GM18517 (cell line): ENCODE measurements at regions not wholly inside any gene's neighbourhood (a gene's known extent, or its start where the extent isn't known, plus 50 kb on each side); places are given as distances from the start of the nearest gene placed in this dataset.
"Not testable (repeated sequence)": the region's sequence is repeated elsewhere in the genome, so short reads cannot be mapped to it uniquely, and the experiment has no call there.

ENCODE experiments used
- ATAC-seq: cut with Tn5 transposase; IDR thresholded peaks from one replicate; pipeline ENCODE4 v1.9.1; 2021; ENCODE audit warnings: mild to moderate bottlenecking, moderate library complexity; ENCODE audit not compliant: unreplicated experiment

DNA sequence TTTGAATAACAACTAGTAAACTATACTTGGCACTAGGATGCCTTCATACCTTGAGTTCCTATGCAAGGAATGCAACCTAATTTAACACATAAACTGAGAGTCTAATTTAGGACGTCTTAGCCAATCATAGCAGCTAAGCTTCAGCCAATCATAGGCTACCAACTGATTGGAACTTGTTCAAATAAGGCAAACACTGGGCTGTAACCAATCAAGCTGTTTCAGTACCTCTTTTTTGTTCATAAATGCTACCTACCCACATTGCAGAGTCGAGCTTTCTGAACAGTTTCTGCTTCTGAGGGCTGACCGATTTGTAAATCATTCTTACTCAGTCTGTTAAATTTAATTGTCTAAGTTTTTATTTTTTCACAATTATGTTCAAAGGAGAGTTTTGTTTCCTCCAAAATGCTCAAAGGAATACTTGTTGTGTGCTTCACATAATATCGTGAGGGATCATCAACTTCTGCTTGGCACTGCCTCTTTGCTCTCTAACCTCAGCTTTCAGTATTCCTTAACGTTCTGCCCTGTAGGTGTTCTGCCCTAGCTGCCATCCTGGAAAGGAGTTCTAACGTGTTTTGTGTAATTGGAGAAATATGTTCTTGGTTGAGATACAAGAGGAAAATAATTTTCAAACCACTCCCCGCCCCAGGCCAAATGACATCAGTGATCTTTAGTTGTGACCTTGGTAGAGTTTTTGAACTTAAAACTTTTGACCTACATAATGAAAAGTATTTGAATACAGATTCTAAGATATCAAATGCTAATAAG is 380.4 kb upstream of the MIS18BP1 start:
- no peak for ATAC-seq

DNA sequence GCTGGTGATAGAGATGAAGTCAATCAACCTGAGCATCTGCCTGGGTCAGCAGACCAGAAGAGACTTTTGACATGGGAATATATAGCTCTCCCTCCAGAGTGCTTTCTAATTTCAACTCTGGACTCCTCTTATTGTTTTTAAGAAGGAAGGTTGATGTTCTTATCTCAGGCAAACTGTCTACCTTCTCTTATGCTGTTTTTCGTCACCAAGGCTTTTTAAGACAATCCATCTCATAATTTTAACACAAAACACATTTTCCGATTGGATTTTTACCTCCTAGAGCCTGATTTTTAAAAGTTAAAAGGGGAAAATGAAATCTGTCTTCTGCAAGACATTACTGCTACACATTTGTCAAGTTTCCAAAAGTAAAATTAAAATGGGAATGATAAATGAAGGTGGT is 368.7 kb upstream of the MIS18BP1 start:
- ATAC-seq = no peak

DNA sequence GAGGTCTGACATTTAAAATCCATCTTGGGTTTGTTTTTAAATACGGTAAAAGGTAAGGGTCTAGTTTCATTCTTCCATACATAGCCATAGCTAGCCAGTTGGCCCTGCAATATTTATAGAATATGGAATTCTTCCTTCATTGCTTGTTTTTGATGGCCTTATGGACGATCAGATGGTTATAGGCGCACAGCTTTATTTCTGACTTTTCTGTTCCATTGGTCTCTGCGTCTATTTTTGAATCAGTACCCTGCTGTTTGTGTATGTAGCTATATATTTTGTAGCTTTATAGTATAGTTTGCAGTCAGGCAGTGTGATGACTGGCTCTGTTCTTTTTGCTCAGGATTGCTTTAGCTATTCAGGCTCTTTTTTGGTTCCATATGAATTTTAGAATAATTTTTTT is 366.8 kb upstream of the MIS18BP1 start:
- ATAC-seq = no peak

DNA sequence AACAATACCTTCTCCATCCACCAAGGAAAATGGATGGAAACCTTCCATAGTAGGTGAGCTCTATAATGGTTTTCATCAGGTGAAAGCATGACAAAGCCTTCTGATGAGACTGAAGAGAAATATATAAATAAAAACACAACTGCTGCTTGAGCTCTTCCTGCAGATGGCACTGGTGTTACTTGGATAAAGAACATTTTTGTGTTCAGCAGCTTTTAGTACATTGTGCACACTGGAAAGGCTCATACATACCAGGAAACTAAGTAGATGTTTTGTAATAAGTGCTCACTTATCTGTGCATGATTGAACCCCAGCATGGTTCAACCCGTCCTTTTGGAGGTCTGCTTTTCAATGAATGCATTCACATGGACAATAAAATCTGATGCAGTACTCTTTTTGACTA is 357.3 kb upstream of the MIS18BP1 start:
- ATAC-seq = no peak

DNA sequence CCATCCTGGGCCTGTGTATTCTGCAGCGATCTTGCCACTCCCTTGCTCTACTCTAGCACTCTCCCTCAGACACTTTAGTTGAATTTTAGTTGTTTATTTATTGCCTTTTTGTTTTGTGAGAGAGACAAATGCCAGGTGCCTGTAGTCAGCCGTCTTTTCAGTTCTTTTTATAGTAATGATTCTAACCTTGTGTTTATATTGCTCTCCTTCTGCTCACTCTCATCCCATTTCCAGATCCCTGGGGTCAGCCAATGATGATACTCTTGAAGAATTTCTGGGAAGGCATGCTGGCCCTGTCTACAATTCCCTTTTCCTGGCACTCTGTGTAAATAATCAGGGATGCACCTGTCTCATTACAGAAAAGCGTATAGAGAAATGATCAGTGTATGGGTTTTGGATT is 334.1 kb upstream of the MIS18BP1 start:
- no peak for ATAC-seq

DNA sequence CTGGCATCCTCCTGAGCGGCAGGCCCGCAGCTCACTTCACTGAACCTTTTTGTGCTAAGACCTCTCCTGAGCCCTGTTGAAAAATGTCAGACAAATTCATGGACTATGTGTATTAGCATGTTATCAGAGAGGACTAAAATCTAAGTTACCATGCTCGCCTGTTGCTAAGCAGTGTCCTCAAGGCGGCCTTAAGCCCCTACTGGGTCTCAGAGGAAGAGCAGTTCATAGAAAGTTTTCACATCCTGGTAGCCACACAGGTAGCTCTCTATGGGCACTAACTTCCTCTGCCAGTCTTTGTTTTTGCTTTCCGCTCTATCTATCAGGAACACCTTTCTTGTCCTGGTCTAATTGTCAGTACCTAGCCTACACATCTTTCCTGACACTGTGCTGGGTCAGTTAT is 306.6 kb upstream of the MIS18BP1 start:
- no peak for ATAC-seq

GRCh38 chr14:45558183-45558582 is 305.2 kb upstream of the MIS18BP1 start:
- ATAC-seq = no peak

DNA sequence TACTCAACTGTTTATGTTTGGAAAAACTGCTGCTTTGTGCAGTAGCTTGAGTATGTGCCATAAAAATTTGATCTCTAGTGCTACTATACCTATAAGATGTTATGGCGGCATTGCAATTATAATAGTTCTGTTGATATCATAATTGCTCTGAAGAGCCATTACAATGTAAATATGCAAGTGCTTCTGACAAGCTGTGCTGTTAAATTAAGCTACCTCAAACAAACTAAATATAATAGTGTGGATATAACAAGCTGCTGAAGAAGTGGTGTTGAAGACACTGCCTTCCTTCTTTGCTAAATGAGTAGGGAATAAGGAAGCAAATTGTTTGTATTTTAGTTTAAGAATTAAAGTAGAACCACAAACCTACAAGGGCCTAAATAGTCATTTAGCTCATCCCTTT is 301.0 kb upstream of the MIS18BP1 start:
- no peak for ATAC-seq

DNA sequence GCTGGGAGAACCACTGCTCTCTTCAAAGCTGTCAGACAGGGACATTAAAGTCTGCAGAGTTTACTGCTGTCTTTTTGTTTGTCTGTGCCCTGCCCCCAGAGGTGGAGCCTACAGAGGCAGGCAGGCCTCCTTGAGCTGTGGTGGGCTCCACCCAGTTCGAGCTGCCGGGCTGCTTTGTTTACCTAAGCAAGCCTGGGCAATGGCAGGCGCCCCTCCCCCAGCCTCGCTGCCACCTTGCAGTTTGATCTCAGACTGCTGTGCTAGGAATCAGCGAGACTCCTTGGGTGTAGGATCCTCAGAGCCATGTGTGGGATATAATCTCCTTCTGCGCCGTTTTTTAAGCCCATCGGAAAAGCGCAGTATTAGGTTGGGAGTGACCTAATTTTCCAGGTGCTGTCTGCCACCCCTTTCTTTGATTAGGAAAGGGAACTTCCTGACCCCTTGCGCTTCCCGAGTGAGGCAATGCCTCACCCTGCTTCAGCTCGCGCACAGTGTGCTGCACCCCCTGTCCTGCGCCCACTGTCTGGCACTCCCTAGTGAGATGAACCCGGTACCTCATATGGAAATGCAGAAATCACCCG is 298.3 kb upstream of the MIS18BP1 start:
- not testable (repeated sequence) for ATAC-seq

- no peak for ATAC-seq
Measured at GRCh38 chr14:45531022-45531421, 278.0 kb upstream of the MIS18BP1 start.

DNA sequence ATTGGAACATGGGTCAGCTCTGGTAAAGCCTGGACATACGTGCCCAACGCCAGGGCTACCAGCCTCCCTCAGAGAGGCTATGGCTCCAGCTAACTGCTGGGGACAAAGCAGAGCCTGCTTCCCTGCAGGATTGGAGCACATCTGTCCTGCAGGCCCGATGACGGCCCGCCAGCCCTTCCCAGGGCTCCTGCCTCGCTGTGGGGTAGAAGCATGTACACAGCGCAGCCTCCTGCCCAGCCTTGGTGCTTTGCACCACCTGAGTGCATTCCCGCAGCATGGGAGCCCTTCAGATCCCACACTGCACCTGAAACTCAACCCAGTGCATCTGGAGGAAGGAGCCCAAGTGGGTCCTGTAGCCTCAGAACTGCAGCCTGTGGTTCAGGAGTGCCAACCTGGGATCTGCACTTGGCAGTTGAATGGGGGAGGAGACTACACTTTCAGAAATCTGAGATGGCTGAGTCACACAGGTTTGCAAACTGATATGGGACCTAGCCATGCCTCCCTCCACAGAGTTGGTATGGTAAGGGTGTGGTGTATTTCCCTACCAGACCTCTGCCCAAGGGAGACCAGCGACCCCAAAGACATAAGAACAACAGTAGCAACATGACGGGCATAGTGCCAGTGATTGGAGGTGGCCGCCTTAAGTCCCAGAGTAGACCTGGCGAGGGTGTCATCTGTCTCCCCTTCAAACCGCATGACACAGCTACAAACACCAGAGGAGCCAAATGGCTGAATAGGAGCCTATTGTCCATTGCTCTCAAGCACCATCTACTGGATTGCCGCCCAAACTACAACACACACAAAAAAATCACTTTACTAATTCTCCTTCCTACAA is 273.9 kb upstream of the MIS18BP1 start:
- no peak for ATAC-seq

GRCh38 chr14:45519766-45520165 is 266.8 kb upstream of the MIS18BP1 start:
- no peak for ATAC-seq

DNA sequence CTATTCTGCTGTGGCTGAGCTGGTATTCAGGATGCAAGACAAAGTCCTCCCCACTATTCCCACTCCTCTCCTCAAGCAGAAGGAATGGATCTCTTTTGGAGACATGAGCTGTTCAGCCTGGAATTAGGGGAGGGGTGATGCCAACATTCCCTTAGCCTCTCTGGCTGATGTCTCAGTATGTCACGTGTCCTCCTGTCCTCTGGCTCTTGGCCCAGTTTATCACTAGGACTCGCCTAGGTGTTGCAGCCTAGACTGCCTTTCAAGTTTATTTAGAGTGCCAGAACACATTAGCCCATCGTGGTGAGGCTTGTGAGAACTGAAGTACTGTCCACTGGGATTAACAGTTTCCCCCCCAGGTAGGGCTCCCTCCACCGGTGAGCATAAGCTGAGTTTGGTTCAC is 239.9 kb upstream of the MIS18BP1 start:
- ATAC-seq = no peak

DNA sequence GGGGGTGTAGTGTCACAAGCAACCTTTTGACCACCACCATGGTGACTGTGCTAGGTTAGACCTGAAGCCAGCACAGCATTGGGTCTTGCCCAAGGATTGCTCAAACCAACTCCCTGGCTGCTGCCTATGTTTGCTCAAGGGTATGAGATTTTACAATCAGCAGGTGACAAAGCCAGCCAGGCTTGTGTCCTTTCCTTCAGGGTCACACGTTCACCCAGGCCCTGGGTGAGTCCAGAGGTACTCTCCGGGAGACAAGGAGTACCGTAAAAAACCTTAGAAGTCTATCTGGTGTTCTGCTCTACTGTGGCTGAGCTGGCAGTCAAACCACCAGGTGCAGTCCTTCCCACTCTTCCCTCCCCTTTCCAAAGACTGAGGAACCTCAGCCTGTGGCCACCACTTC is 238.9 kb upstream of the MIS18BP1 start:
- no peak for ATAC-seq

DNA sequence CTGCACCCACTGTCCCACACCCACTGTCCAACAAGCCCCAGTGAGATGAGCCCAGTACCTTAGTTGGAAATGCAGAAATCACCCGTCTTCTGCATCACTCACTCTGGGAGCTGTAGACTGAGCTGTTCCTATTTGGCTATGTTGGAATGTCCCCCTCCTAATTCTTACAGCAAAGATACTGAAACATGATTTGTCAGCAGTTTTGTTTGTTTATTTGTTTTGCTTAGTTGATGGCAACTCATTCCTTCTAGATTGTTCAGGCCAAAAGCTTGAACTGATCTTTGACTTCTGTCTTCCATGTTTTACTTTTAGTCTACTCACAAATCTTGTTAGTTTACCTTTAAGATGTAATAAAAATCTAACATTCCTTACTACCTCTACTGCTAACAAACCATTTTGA is 233.6 kb upstream of the MIS18BP1 start:
- ATAC-seq = no peak

DNA sequence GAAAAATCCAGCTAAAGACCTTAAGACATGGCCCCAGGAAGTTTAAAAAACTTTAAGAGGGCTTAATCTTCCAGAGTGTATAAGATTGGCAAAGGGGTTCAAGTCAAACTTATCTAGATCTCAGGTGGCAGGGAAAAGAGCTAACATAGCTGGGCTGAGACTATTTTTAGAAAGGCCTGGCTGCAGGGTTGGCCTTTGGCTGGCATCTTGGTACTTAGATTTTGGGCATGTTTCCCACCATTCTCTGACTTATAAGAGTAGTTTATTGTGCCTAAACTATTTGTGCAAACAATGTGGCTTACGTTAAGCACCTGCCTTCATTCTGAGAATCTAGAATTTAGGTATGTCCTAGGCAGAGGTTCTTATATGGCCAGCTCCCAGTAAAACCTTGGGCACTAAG is 214.0 kb upstream of the MIS18BP1 start:
- ATAC-seq = no peak

- no peak for ATAC-seq
Measured at GRCh38 chr14:45434221-45434620, 181.2 kb upstream of the MIS18BP1 start.

- peak; percentile 71 for ATAC-seq
Measured at GRCh38 chr14:45426685-45427282, 173.8 kb upstream of the MIS18BP1 start.

DNA sequence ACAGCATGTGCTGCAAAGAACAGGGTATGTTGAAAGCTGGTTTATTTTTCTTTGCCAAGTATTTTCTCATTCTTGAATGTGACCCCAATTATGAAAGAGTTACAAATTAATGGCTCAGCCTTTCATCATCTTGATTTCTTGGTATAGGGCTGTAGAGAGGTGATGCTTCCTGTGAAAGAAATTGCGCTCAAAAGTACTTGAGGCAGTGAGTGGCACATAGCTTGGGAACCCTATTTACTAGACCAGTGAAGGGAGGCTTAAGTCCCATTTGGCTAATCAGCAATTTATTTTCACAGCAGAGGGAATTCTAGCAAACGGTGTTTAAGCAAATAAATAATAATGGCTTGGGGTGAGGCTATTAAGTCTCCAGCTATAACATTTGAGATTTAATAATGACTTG is 153.9 kb upstream of the MIS18BP1 start:
- no peak for ATAC-seq

- ATAC-seq = no peak
Measured at GRCh38 chr14:45400950-45401640, 148.1 kb upstream of the MIS18BP1 start.

- no peak for ATAC-seq
Measured at GRCh38 chr14:45400509-45400908, 147.5 kb upstream of the MIS18BP1 start.
